Gastrocnemius medialis (tissue), 4 donors: ENCODE measurements at regions not wholly inside any gene's neighbourhood (a gene's known extent, or its start where the extent isn't known, plus 50 kb on each side); places are given as distances from the start of the nearest gene placed in this dataset.
"Not testable (repeated sequence)": the region's sequence is repeated elsewhere in the genome, so short reads cannot be mapped to it uniquely, and the experiment has no call there.

Source experiments
- ATAC-seq, 2 donors: fragments of 150-250 bp; one replicate each; pipeline ENCODE4 v1.9.1; 2016
- DNase-seq, 2 donors: peaks; one replicate each; pipeline ENCODE4 v3.0.0-alpha.2; 2019
- H3K27ac ChIP-seq, 4 donors: fragments of 200-600 bp; sonication (generic); 1 replicate in 1 of 4; 2 replicates in 3 of 4; pipeline ENCODE4 v1.5.1; 2016 to 2018; ENCODE audit warnings: mild to moderate bottlenecking in 2 of 4, moderate library complexity in 1 of 4
- H3K27me3 ChIP-seq, 3 donors: fragments of 200-600 bp; sonication (generic) in 2 of 3; 1 replicate in 1 of 3; 2 replicates in 2 of 3; pipeline versions ENCODE4 v1.5.1 to v1.6.0; 2016 to 2019; ENCODE audit warnings: mild to moderate bottlenecking in 1 of 3, moderate library complexity in 1 of 3
- H3K36me3 ChIP-seq, 2 donors: fragments of 200-600 bp; sonication (generic) in 1 of 2; one replicate each; pipeline ENCODE4 v1.5.1; 2017 to 2018
- H3K4me1 ChIP-seq, 2 donors: fragments of 200-600 bp; sonication (generic) in 1 of 2; one replicate each; pipeline ENCODE4 v1.5.1; 2016 to 2017; ENCODE audit warnings: mild to moderate bottlenecking in 2 of 2
- H3K4me3 ChIP-seq, 4 donors: fragments of 200-600 bp; sonication (generic) in 3 of 4; 1 replicate in 1 of 4; 2 replicates in 3 of 4; pipeline ENCODE4 v1.5.1; 2016 to 2019; ENCODE audit warnings: mild to moderate bottlenecking in 2 of 4
- H3K9me3 ChIP-seq, 3 donors: fragments of 200-600 bp; sonication (generic) in 2 of 3; 1 replicate in 1 of 3; 2 replicates in 2 of 3; pipeline ENCODE4 v1.5.1; 2016 to 2019
- CTCF ChIP-seq, 5 experiments: fragments of 450-650 bp in 3 of 5; fragments of 200-600 bp in 2 of 5; sonication (generic) in 2 of 5; IDR thresholded peaks in 4 of 5; conservative IDR thresholded peaks in 1 of 5; 1 replicate in 4 of 5; 2 replicates in 1 of 5; pipeline ENCODE4 v1.5.1; 2016 to 2019; ENCODE audit warnings: antibody characterized with exemption in 5 of 5, mild to moderate bottlenecking in 3 of 5, moderate library complexity in 3 of 5
- POLR2A ChIP-seq, 2 donors: fragments of 450-650 bp; IDR thresholded peaks; one replicate each; pipeline ENCODE4 v1.6.1; 2017; ENCODE audit warnings: antibody characterized with exemption in 2 of 2, mild to moderate bottlenecking in 2 of 2, moderate library complexity in 2 of 2
- in situ Hi-C, 4 donors: fragments of 200-750 bp; cut with MboI; loops; one replicate each; pipeline versions ENCODE4 v1.15.0 to v1.8.0; 2017; ENCODE audit warnings: low sequenced_read_pairs in 4 of 4
- intact Hi-C: fragments of 100-400 bp; cut with DNase I; formaldehyde crosslinking; loops from one replicate; pipeline ENCODE4 v1.15.1; 2023; ENCODE audit warnings: low total_unique reads

- Histone ChIP-seq H3K9me3 (no peaks in the 10 kb centered on the region), H3K36me3 (no peaks in the 10 kb centered on the region), H3K4me3 (no peak overlapping the region), H3K4me1 (no peaks in the 10 kb centered on the region), H3K27me3 (no peaks in the 10 kb centered on the region), H3K27ac (no peak overlapping the region)
- intact Hi-C loops (no loop called here), in situ Hi-C loops (no loop called here)
- DNase-seq (no peak), ATAC-seq (no peak)
- no peak for TF ChIP-seq CTCF (IDR thresholded peaks at IDR 0.05 in 4 of 5, conservative IDR thresholded peaks at IDR 0.05 in 1 of 5)
- TF ChIP-seq POLR2A (IDR thresholded peaks at IDR 0.05), result no peak
These were observed 130.5 kb downstream of the TENT5D start for GRCh38 chrX:80550722-80551121.

- H3K4me3 ChIP-seq, result no peak overlapping the region
- in situ Hi-C loops, result no loop called here
- no peak overlapping the region for H3K27ac ChIP-seq
- TF ChIP-seq POLR2A (IDR thresholded peaks at IDR 0.05) (no peak), CTCF (IDR thresholded peaks at IDR 0.05 in 4 of 5, conservative IDR thresholded peaks at IDR 0.05 in 1 of 5) (no peak)
- intact Hi-C loops, result no loop called here
- H3K36me3 ChIP-seq, result no peaks in the 10 kb centered on the region
- H3K27me3 ChIP-seq, result no peaks in the 10 kb centered on the region
- ATAC-seq (no peak), DNase-seq (no peak)
- H3K4me1 ChIP-seq, result no peaks in the 10 kb centered on the region
- H3K9me3 ChIP-seq, result no peaks in the 10 kb centered on the region
These were observed 135.9 kb downstream of the TENT5D start for GRCh38 chrX:80556148-80556547.

GRCh38 chrX:80572636-80573035 lies 152.4 kb downstream of the TENT5D start:
- no peak for TF ChIP-seq CTCF (IDR thresholded peaks at IDR 0.05 in 4 of 5, conservative IDR thresholded peaks at IDR 0.05 in 1 of 5)
- ATAC-seq (no peak), DNase-seq (no peak)
- H3K4me3 ChIP-seq, result no peak overlapping the region
- intact Hi-C loops (no loop called here), in situ Hi-C loops (no loop called here)
- no peaks in the 10 kb centered on the region for H3K4me1 ChIP-seq
- H3K9me3 ChIP-seq, result no peaks in the 10 kb centered on the region
- no peak overlapping the region for H3K27ac ChIP-seq
- no peaks in the 10 kb centered on the region for H3K27me3 ChIP-seq
- H3K36me3 ChIP-seq, result no peaks in the 10 kb centered on the region

- in situ Hi-C loops, result no loop called here
- no peaks in the 10 kb centered on the region for H3K4me1 ChIP-seq
- DNase-seq (no peak), ATAC-seq (no peak)
- no peaks in the 10 kb centered on the region for H3K36me3 ChIP-seq
- no peak for TF ChIP-seq POLR2A (IDR thresholded peaks at IDR 0.05)
- no peak for TF ChIP-seq CTCF (IDR thresholded peaks at IDR 0.05 in 4 of 5, conservative IDR thresholded peaks at IDR 0.05 in 1 of 5)
- H3K4me3 ChIP-seq, result no peak overlapping the region
- no peak overlapping the region for H3K27ac ChIP-seq
- intact Hi-C loops, result no loop called here
- H3K9me3 ChIP-seq, result no peaks in the 10 kb centered on the region
- H3K27me3 ChIP-seq, result no peaks in the 10 kb centered on the region
These were observed 153.0 kb downstream of the TENT5D start for GRCh38 chrX:80573275-80573674.

- H3K27me3 ChIP-seq, intact Hi-C loops, H3K9me3 ChIP-seq, ATAC-seq, DNase-seq, H3K36me3 ChIP-seq, H3K27ac ChIP-seq, H3K4me1 ChIP-seq, in situ Hi-C loops, H3K4me3 ChIP-seq: not testable (repeated sequence)
These were observed 154.3 kb downstream of the TENT5D start for GRCh38 chrX:80574486-80575086.
